ENCODE measurements at regions not wholly inside any gene's neighbourhood (a gene's known extent, or its start where the extent isn't known, plus 50 kb on each side); places are given as distances from the start of the nearest gene placed in this dataset.

GRCh38 chr1:208756339-208756981 is 512.3 kb upstream of the PLXNA2 start:
- no peak for DNase-seq (ENCODE audit: low spot score in 2 of 2)
- TF ChIP-seq CTCF (IDR thresholded peaks at IDR 0.05) (no peak), POLR2A (IDR thresholded peaks at IDR 0.05) (no peak)
- 78 to 80% methylated on average over 6 of the region's 6 CpGs for WGBS, 2 donors
- no peak overlapping the region for H3K4me3 ChIP-seq (ENCODE audit: low read depth, poor library complexity, severe bottlenecking)
- intact Hi-C loops (cut with DNase I; ENCODE audit: low total_unique reads), result no loop called here

- 74 to 96% methylated on average over 1 of the region's 1 CpG for WGBS, 2 donors
- no peak overlapping the region for H3K4me3 ChIP-seq (ENCODE audit: low read depth, poor library complexity, severe bottlenecking)
- TF ChIP-seq CTCF (IDR thresholded peaks at IDR 0.05), result no peak
- no peak for TF ChIP-seq POLR2A (IDR thresholded peaks at IDR 0.05)
- intact Hi-C loops (cut with DNase I; ENCODE audit: low total_unique reads), result no loop called here
- DNase-seq (ENCODE audit: low spot score in 2 of 2), result no peak
These were observed 513.7 kb upstream of the PLXNA2 start for GRCh38 chr1:208757846-208758245.

GRCh38 chr1:208759255-208759654 is 515.1 kb upstream of the PLXNA2 start:
- TF ChIP-seq POLR2A (IDR thresholded peaks at IDR 0.05) (no peak), CTCF (IDR thresholded peaks at IDR 0.05) (no peak)
- intact Hi-C loops (cut with DNase I; ENCODE audit: low total_unique reads), result no loop called here
- H3K4me3 ChIP-seq (ENCODE audit: low read depth, poor library complexity, severe bottlenecking), result no peak overlapping the region
- DNase-seq (ENCODE audit: low spot score in 2 of 2), result no peak

GRCh38 chr1:208763971-208764370 is 519.8 kb upstream of the PLXNA2 start:
- H3K4me3 ChIP-seq (ENCODE audit: low read depth, poor library complexity, severe bottlenecking), result no peak overlapping the region
- DNase-seq (ENCODE audit: low spot score in 2 of 2), result no peak
- intact Hi-C loops (cut with DNase I; ENCODE audit: low total_unique reads), result no loop called here
- WGBS, 2 donors, result 93 to 95% methylated on average over 2 of the region's 2 CpGs
- no peak for TF ChIP-seq POLR2A (IDR thresholded peaks at IDR 0.05)

- intact Hi-C loops (cut with DNase I; ENCODE audit: low total_unique reads), result no loop called here
- DNase-seq (ENCODE audit: low spot score in 2 of 2), result no peak
- TF ChIP-seq POLR2A (IDR thresholded peaks at IDR 0.05) (no peak), CTCF (IDR thresholded peaks at IDR 0.05) (no peak)
- WGBS, 2 donors, result 72 to 76% methylated on average over 4 of the region's 4 CpGs
- no peak overlapping the region for H3K4me3 ChIP-seq (ENCODE audit: low read depth, poor library complexity, severe bottlenecking)
These were observed 522.6 kb upstream of the PLXNA2 start for GRCh38 chr1:208766832-208767231.

- TF ChIP-seq POLR2A (IDR thresholded peaks at IDR 0.05) (no peak), CTCF (IDR thresholded peaks at IDR 0.05) (no peak)
- no peak for DNase-seq (ENCODE audit: low spot score in 2 of 2)
- intact Hi-C loops (cut with DNase I; ENCODE audit: low total_unique reads), result no loop called here
- H3K4me3 ChIP-seq (ENCODE audit: low read depth, poor library complexity, severe bottlenecking), result no peak overlapping the region
- WGBS, 2 donors, result 52 to 61% methylated on average over 3 of the region's 3 CpGs
These were observed 523.6 kb upstream of the PLXNA2 start for GRCh38 chr1:208767816-208768215.

Measured in lower leg skin (tissue), 4 donors.